SK-N-SH (cell line): ENCODE measurements at regions not wholly inside any gene's neighbourhood (a gene's known extent, or its start where the extent isn't known, plus 50 kb on each side); places are given as distances from the start of the nearest gene placed in this dataset.

Experiments used
- CTCF ChIA-PET: fragments of 300-600, 350-600 bp; formaldehyde crosslinking; extraction: SDS; loops from one replicate; lab custom pipeline; 2021; lab: Yijun Ruan, JAX
- POLR2A ChIA-PET: fragments of 350-600 bp; sonication (Branson Sonifier 250); formaldehyde crosslinking; extraction: SDS; loops from one replicate; lab custom pipeline; 2020; ENCODE audit warnings: antibody characterized with exemption, inconsistent platforms; lab: Yijun Ruan, JAX
- DNase-seq: peaks from one replicate; pipeline ENCODE4 v3.0.0; 2012
- H2AFZ ChIP-seq: fragments of 200-600 bp; sonication (generic); 2 replicates; pipeline ENCODE4 v1.8.1; 2016; ENCODE audit warnings: antibody characterized with exemption, mild to moderate bottlenecking, low read depth
- H3F3A ChIP-seq: fragments of 200-600 bp; sonication (generic); replicated peaks from 2 replicates; pipeline ENCODE3; 2016; ENCODE audit warnings: antibody characterized with exemption, mild to moderate bottlenecking; ENCODE audit not compliant: insufficient read depth
- H3K27ac ChIP-seq, 2 experiments: fragments of 200-500 bp in 1 of 2; fragments of 200-600 bp in 1 of 2; sonication (Bioruptor generic) in 1 of 2; sonication (generic), shearing (Covaris generic) in 1 of 2; 2 replicates each; pipeline versions ENCODE4 v1.5.1 to v1.6.1; 2014 to 2016; ENCODE audit warnings: low read depth in 2 of 2, inconsistent platforms in 1 of 2, low read length in 1 of 2, mild to moderate bottlenecking in 1 of 2, mixed read lengths in 1 of 2
- H3K27me3 ChIP-seq: fragments of 200-600 bp; sonication (generic), shearing (Covaris generic); 2 replicates; pipeline ENCODE4 v1.6.1; 2016; ENCODE audit warnings: mixed run types; ENCODE audit not compliant: insufficient read depth
- H3K36me3 ChIP-seq, 2 experiments: fragments of 200-500 bp in 1 of 2; fragments of 200-600 bp in 1 of 2; sonication (Bioruptor generic) in 1 of 2; sonication (generic) in 1 of 2; replicated peaks in 1 of 2; 2 replicates each; pipeline versions ENCODE3 to v1.5.1; 2014 to 2016; ENCODE audit warnings: low read length in 1 of 2, mild to moderate bottlenecking in 1 of 2; ENCODE audit not compliant: insufficient read depth in 2 of 2, control insufficient read depth in 1 of 2
- H3K4me1 ChIP-seq, 2 experiments: fragments of 200-500 bp in 1 of 2; fragments of 200-600 bp in 1 of 2; sonication (Bioruptor generic) in 1 of 2; sonication (generic), shearing (Covaris generic) in 1 of 2; 2 replicates each; pipeline versions ENCODE4 v1.5.1 to v1.6.1; 2014 to 2016; ENCODE audit warnings: low read depth in 1 of 2, low read length in 1 of 2, mixed run types in 1 of 2; ENCODE audit not compliant: insufficient read depth in 2 of 2, control insufficient read depth in 1 of 2
- H3K4me2 ChIP-seq: fragments of 200-600 bp; sonication (generic), shearing (Covaris generic); 2 replicates; pipeline ENCODE4 v1.6.1; 2017; ENCODE audit warnings: mixed run types
- H3K4me3 ChIP-seq, 2 experiments: fragments of 200-500 bp in 1 of 2; fragments of 200-600 bp in 1 of 2; sonication (Bioruptor generic) in 1 of 2; sonication (generic), shearing (Covaris generic) in 1 of 2; 2 replicates each; pipeline versions ENCODE4 v1.5.1 to v1.8.1; 2014 to 2016; ENCODE audit warnings: low read depth in 2 of 2, inconsistent platforms in 1 of 2, low read length in 1 of 2, mild to moderate bottlenecking in 1 of 2, mixed read lengths in 1 of 2, moderate library complexity in 1 of 2
- H3K79me2 ChIP-seq: fragments of 200-600 bp; sonication (generic); 2 replicates; pipeline ENCODE4 v1.8.1; 2017; ENCODE audit warnings: mild to moderate bottlenecking; ENCODE audit not compliant: insufficient read depth
- H3K9ac ChIP-seq: fragments of 200-600 bp; sonication (generic); 2 replicates; pipeline ENCODE4 v1.6.1; 2017; ENCODE audit warnings: mixed run types
- H3K9me2 ChIP-seq: fragments of 200-600 bp; sonication (generic); 2 replicates; pipeline ENCODE4 v1.6.1; 2017; ENCODE audit warnings: mixed run types
- H3K9me3 ChIP-seq: fragments of 200-600 bp; sonication (generic); 2 replicates; pipeline ENCODE4 v1.6.1; 2017; ENCODE audit warnings: mixed run types, mild to moderate bottlenecking, moderate library complexity
- H4K20me1 ChIP-seq: fragments of 200-600 bp; sonication (generic); 2 replicates; pipeline ENCODE4 v1.6.1; 2017; ENCODE audit warnings: mild to moderate bottlenecking, mixed run types; ENCODE audit not compliant: insufficient read depth
- FOSL2 ChIP-seq: IDR thresholded peaks from 2 replicates; pipeline ENCODE4 v1.4.0; 2012; ENCODE audit warnings: low read depth, mild to moderate bottlenecking, moderate library complexity, borderline replicate concordance
- GATA2 ChIP-seq: sonication (generic); formaldehyde crosslinking; IDR thresholded peaks from 2 replicates; pipeline ENCODE4 v1.5.0; 2020; ENCODE audit warnings: mild to moderate bottlenecking, missing genetic modification reagents
- NFIC ChIP-seq: IDR thresholded peaks from 2 replicates; pipeline ENCODE4 v1.4.0; 2012; ENCODE audit warnings: borderline replicate concordance
- POLR2AphosphoS5 ChIP-seq: IDR thresholded peaks from 2 replicates; pipeline ENCODE4 v1.6.1; 2012; ENCODE audit warnings: low read depth, low read length
- RFX5 ChIP-seq: IDR thresholded peaks from 2 replicates; pipeline ENCODE4 v1.6.1; 2012; ENCODE audit warnings: mild to moderate bottlenecking, improper control_type of control experiment, low read length
- SIN3A ChIP-seq: IDR thresholded peaks from 2 replicates; pipeline ENCODE4 v1.6.1; 2012; ENCODE audit warnings: low read depth, mild to moderate bottlenecking, low read length, moderate library complexity, borderline replicate concordance
- SMC3 ChIP-seq: IDR thresholded peaks from 2 replicates; pipeline ENCODE4 v1.6.1; 2012; ENCODE audit warnings: low read depth, low read length, improper control_type of control experiment
- TEAD4 ChIP-seq: IDR thresholded peaks from 2 replicates; pipeline ENCODE4 v1.4.0; 2012; ENCODE audit warnings: mild to moderate bottlenecking, borderline replicate concordance; ENCODE audit not compliant: insufficient read depth
- YY1 ChIP-seq: IDR thresholded peaks from 2 replicates; pipeline ENCODE4 v1.4.0; 2012; ENCODE audit warnings: low read depth, mild to moderate bottlenecking
- WGBS: methylation state at CpG from one replicate; pipeline ENCODE4 v1.1.6; 2017; ENCODE audit warnings: low lambda C conversion rate; 5-methylcytosine and 5-hydroxymethylcytosine counted together
- TF ChIP-seq, protein P1 (sequence below): IDR thresholded peaks from 2 replicates; pipeline ENCODE4 v1.4.0; 2012; ENCODE audit warnings: low read depth, borderline replicate concordance
- TF ChIP-seq, protein P2 (sequence below): fragments of 200-600 bp; sonication (generic); IDR thresholded peaks from 2 replicates; pipeline ENCODE4 v1.6.1; 2017; ENCODE audit warnings: antibody characterized with exemption, mild to moderate bottlenecking, moderate library complexity
- TF ChIP-seq, protein P3 (sequence below): IDR thresholded peaks from 2 replicates; pipeline ENCODE4 v1.4.0; 2012; ENCODE audit warnings: low read depth
- TF ChIP-seq, protein P4 (sequence below): IDR thresholded peaks from 2 replicates; pipeline ENCODE4 v1.6.1; 2012; ENCODE audit warnings: mild to moderate bottlenecking, low read depth, low read length, moderate library complexity

DNA sequence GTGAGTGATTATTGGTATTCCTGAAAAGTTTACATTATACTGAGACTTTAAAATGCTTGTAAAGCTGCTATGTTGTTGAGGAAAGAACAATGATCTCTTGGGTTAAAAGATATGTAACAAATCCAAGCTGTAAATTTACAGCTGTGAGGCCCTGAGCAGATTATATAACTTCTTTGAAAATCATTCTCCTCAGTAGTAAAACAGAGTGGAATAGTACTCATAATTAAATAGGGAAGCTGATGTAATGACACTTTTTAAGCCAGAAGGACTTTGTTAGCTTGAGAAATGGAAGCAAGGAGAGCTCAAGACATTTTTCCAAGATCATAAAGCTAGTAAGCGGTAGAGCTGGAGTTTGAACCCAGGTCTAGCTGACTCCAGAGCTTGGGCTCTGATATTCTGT, 363.9 kb downstream of the TMEM135 start:
- Histone ChIP-seq H3K4me2 (no peak overlapping the region), H3K4me3 (no peak overlapping the region), H3K9ac (no peak overlapping the region), H3K27ac (no peak overlapping the region), H3K79me2 (no peaks in the 10 kb centered on the region), H3K4me1 (no peaks in the 10 kb centered on the region), H3K27me3 (no peaks in the 10 kb centered on the region), H3K9me2 (no peaks in the 10 kb centered on the region), H2AFZ (no peak overlapping the region), H3K36me3 (no peaks in the 10 kb centered on the region), H4K20me1 (no peaks in the 10 kb centered on the region), H3F3A (no peaks in the 10 kb centered on the region), H3K9me3 (no peaks in the 10 kb centered on the region)
- no peak for TF ChIP-seq NFIC
- no peak for TF ChIP-seq SIN3A
- no peak for TF ChIP-seq FOSL2
- TF ChIP-seq YY1: no peak
- TF ChIP-seq, protein P1, sequence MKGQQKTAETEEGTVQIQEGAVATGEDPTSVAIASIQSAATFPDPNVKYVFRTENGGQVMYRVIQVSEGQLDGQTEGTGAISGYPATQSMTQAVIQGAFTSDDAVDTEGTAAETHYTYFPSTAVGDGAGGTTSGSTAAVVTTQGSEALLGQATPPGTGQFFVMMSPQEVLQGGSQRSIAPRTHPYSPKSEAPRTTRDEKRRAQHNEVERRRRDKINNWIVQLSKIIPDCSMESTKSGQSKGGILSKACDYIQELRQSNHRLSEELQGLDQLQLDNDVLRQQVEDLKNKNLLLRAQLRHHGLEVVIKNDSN: no peak
- TF ChIP-seq, protein P2, sequence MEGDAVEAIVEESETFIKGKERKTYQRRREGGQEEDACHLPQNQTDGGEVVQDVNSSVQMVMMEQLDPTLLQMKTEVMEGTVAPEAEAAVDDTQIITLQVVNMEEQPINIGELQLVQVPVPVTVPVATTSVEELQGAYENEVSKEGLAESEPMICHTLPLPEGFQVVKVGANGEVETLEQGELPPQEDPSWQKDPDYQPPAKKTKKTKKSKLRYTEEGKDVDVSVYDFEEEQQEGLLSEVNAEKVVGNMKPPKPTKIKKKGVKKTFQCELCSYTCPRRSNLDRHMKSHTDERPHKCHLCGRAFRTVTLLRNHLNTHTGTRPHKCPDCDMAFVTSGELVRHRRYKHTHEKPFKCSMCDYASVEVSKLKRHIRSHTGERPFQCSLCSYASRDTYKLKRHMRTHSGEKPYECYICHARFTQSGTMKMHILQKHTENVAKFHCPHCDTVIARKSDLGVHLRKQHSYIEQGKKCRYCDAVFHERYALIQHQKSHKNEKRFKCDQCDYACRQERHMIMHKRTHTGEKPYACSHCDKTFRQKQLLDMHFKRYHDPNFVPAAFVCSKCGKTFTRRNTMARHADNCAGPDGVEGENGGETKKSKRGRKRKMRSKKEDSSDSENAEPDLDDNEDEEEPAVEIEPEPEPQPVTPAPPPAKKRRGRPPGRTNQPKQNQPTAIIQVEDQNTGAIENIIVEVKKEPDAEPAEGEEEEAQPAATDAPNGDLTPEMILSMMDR: no peak
- TF ChIP-seq, protein P3, sequence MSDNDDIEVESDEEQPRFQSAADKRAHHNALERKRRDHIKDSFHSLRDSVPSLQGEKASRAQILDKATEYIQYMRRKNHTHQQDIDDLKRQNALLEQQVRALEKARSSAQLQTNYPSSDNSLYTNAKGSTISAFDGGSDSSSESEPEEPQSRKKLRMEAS: no peak
- no peak for TF ChIP-seq TEAD4
- no peak for TF ChIP-seq RFX5
- TF ChIP-seq, protein P4, sequence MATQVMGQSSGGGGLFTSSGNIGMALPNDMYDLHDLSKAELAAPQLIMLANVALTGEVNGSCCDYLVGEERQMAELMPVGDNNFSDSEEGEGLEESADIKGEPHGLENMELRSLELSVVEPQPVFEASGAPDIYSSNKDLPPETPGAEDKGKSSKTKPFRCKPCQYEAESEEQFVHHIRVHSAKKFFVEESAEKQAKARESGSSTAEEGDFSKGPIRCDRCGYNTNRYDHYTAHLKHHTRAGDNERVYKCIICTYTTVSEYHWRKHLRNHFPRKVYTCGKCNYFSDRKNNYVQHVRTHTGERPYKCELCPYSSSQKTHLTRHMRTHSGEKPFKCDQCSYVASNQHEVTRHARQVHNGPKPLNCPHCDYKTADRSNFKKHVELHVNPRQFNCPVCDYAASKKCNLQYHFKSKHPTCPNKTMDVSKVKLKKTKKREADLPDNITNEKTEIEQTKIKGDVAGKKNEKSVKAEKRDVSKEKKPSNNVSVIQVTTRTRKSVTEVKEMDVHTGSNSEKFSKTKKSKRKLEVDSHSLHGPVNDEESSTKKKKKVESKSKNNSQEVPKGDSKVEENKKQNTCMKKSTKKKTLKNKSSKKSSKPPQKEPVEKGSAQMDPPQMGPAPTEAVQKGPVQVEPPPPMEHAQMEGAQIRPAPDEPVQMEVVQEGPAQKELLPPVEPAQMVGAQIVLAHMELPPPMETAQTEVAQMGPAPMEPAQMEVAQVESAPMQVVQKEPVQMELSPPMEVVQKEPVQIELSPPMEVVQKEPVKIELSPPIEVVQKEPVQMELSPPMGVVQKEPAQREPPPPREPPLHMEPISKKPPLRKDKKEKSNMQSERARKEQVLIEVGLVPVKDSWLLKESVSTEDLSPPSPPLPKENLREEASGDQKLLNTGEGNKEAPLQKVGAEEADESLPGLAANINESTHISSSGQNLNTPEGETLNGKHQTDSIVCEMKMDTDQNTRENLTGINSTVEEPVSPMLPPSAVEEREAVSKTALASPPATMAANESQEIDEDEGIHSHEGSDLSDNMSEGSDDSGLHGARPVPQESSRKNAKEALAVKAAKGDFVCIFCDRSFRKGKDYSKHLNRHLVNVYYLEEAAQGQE: no peak
- no peak for TF ChIP-seq GATA2 (CRISPR knock-in tag)
- no peak for TF ChIP-seq SMC3
- 52% methylated on average over 1 of the region's 1 CpG for WGBS
- ChIA-PET POLR2A (no interaction called here), CTCF (interaction anchor here (0.9 to 3.6 kb wide), 3 partner anchors 19 to 48 kb away, joined by 4 to 20 read pairs (median 14); no protein-coding TSS in a partner anchor)
- no peak for DNase-seq

DNA sequence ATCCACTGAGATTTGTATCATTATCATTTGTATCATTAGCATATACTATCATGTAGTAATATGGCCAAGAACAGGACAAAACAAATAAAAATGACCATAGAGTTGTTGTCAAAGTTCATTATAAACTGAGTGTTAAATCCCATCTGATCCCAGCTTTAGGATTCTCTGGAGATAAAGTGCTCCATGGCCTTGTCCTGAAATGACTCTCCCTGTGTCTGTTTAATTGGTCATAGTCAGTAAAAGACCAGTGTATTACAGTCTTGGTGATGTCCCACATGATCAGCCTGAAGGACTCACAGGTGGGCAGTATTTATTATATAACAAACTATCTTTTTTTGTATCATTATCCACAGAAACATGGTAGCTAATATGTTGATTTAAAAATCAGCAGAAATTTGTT, 361.6 kb downstream of the TMEM135 start:
- no peak overlapping the region for H3K4me2 ChIP-seq
- no peaks in the 10 kb centered on the region for H3K9me2 ChIP-seq
- no peaks in the 10 kb centered on the region for H3K4me1 ChIP-seq
- no peak overlapping the region for H3K4me3 ChIP-seq
- H3K27me3 ChIP-seq: no peaks in the 10 kb centered on the region
- H3K36me3 ChIP-seq: no peaks in the 10 kb centered on the region
- H3K9me3 ChIP-seq: no peaks in the 10 kb centered on the region
- POLR2A ChIA-PET: no interaction called here
- no peak overlapping the region for H3K9ac ChIP-seq
- H4K20me1 ChIP-seq: no peaks in the 10 kb centered on the region
- H3F3A ChIP-seq: no peaks in the 10 kb centered on the region
- no peak for DNase-seq
- H2AFZ ChIP-seq: no peak overlapping the region
- no peak overlapping the region for H3K27ac ChIP-seq
- H3K79me2 ChIP-seq: no peaks in the 10 kb centered on the region
- TF ChIP-seq, protein P2: no peak
- no peak for TF ChIP-seq POLR2AphosphoS5
- CTCF ChIA-PET: interaction anchor here (1.3 to 2.0 kb wide), 3 partner anchors 22 to 460 kb away, joined by 4 to 6 read pairs (median 6); no protein-coding TSS in a partner anchor
